ENCODE measurements at regions not wholly inside any gene's neighbourhood (a gene's known extent, or its start where the extent isn't known, plus 50 kb on each side); places are given as distances from the start of the nearest gene placed in this dataset.

DNA sequence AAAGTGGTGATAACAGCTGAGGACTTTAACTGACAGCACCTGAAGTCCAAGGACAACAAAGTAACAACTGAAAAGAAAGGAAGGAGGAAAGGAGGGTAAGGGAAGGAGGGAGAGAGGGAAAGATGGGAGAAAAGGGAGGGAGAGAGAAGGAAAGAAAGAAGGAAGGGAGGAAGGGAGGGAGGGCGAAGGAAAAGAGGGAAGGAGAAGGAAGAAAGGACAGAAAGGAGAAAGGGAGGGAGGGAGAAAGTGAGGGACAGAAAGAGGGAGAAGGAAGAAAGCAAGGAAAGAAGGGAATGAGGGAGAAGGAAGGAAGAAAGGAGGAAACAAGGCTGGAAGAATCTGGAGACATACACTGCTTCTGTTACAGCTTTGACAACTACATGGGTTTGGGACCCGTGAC lies 494.4 kb downstream of the FUT8 start (continued):
- no peak for TF ChIP-seq USF2 (IDR thresholded peaks at IDR 0.05; ENCODE audit: borderline replicate concordance, low read depth, low read length)
- TF ChIP-seq KDM1A (IDR thresholded peaks at IDR 0.05; ENCODE audit: borderline replicate concordance): no peak
- no peak for TF ChIP-seq IKZF2 (IDR thresholded peaks at IDR 0.05)
- no peak for TF ChIP-seq ZNF207 (IDR thresholded peaks at IDR 0.05; ENCODE audit: borderline replicate concordance)
- TF ChIP-seq SMC3 (IDR thresholded peaks at IDR 0.05; ENCODE audit: borderline replicate concordance, low read length): no peak

DNA sequence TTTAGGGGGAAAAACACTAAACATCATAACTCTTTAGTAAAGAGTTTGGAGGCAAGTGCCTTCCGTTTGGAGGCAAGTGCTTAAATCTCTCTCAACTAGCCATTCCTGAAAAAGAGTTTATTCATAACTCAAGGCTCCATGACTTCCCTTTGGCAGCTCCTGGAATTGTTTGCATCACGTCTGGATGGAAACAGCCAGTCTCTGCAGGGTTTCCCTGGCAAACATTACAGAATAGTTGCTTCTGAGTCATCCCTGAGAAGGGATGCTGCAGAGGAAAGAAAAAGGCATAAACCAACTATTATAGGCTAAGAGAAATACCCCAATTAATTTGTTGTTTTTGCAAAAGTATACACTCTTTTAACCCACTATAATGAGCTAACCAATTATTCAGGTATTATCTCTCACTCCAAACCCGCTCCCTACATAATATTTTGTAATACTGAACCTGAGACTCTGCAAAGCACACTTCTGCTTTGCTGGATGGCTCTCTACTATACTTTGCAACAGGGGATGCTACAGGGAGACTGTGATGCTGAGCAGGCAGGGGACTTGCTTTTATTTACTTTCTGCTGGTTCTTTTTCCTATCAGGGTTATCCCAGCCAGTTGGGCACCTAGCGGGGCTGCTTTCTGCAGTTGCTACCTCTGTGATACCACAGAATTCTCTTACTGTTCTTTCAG lies 497.7 kb downstream of the FUT8 start:
- Histone ChIP-seq H3K79me2 (ENCODE audit: control insufficient read depth, insufficient read depth, low read length) (no peaks in the 10 kb centered on the region), H3K27me3 (replicated peaks in 1 of 2; ENCODE audit: control insufficient read depth in 2 of 2, insufficient read depth in 2 of 2, low read length in 1 of 2) (0 out of 4 replicates have a peak, but pooled peaks cover 0 to 1% of the 10 kb centered on the region in 2 experiments), H3K27ac (ENCODE audit: control insufficient read depth, insufficient read depth) (no peak overlapping the region), H4K20me1 (ENCODE audit: control insufficient read depth, insufficient read depth) (no peaks in the 10 kb centered on the region), H3K4me2 (ENCODE audit: control insufficient read depth, insufficient read depth) (no peak overlapping the region), H3K4me3 (no peak overlapping the region), H3K9me3 (replicated peaks; ENCODE audit: control insufficient read depth, insufficient read depth, low read length) (no peaks in the 10 kb centered on the region), H3K36me3 (ENCODE audit: control insufficient read depth in 2 of 2, insufficient read depth in 2 of 2, low read length in 1 of 2) (no peaks in the 10 kb centered on the region), H3K9ac (ENCODE audit: control insufficient read depth, insufficient read depth, low read length) (no peak overlapping the region), H3K4me1 (ENCODE audit: control insufficient read depth, insufficient read depth, low read length) (no peaks in the 10 kb centered on the region), H2AFZ (ENCODE audit: control insufficient read depth, low read depth, low read length) (no peak overlapping the region)
- no peak for ATAC-seq
- BruUV-seq (replicated peaks): no TSS peak
- ChIA-PET CTCF (no interaction called here), RAD21 (ENCODE audit: unreplicated experiment) (no interaction called here), SMC1A (ENCODE audit: uncharacterized antibody, unreplicated experiment) (no interaction called here), POLR2A (no interaction called here)
- no peak for DNase-seq (ENCODE audit: low read depth, low spot score)
- in situ Hi-C loops (cut with MboI): no loop called here
- no peak for FAIRE-seq
- intact Hi-C loops (cut with micrococcal nuclease; ENCODE audit: unreplicated experiment): no loop called here
- 38% methylated on average over 4 of the region's 4 CpGs for WGBS (ENCODE audit: insufficient coverage, insufficient replicate concordance, low lambda C conversion rate, missing lambda C conversion rate)
- TF ChIP-seq KLF5 (IDR thresholded peaks at IDR 0.05; ENCODE audit: partially characterized antibody) (no peak), IRF5 (IDR thresholded peaks at IDR 0.05; ENCODE audit: borderline replicate concordance) (no peak), SIN3A (IDR thresholded peaks at IDR 0.05; ENCODE audit: low read depth, low read length) (no peak), SP1 (IDR thresholded peaks at IDR 0.05; ENCODE audit: low read depth, low read length) (no peak), MYB (IDR thresholded peaks at IDR 0.05; ENCODE audit: borderline replicate concordance, low read depth, low read length) (no peak), HCFC1 (IDR thresholded peaks at IDR 0.05; ENCODE audit: low read length) (no peak), SREBF1 (IDR thresholded peaks at IDR 0.05; ENCODE audit: low read length) (no peak), HDGF (IDR thresholded peaks at IDR 0.05) (no peak), SUPT20H (IDR thresholded peaks at IDR 0.05; ENCODE audit: borderline replicate concordance, control insufficient read depth, low read depth, low read length) (no peak), EZH2 (IDR thresholded peaks at IDR 0.05; ENCODE audit: borderline replicate concordance, control insufficient read depth, low read depth, low read length) (no peak), MYC (IDR thresholded peaks at IDR 0.05; ENCODE audit: insufficient read depth, insufficient read length, insufficient replicate concordance, low read length, severe bottlenecking) (no peak), GATAD2B (conservative IDR thresholded peaks at IDR 0.05; ENCODE audit: low read depth) (no peak), PML (IDR thresholded peaks at IDR 0.05; ENCODE audit: low read length) (no peak), MLLT1 (IDR thresholded peaks at IDR 0.05) (no peak), RFX5 (IDR thresholded peaks at IDR 0.05; ENCODE audit: low read depth, low read length) (no peak)

Data from GM12878 (cell line).